K562 (cell line): ENCODE measurements at regions not wholly inside any gene's neighbourhood (a gene's known extent, or its start where the extent isn't known, plus 50 kb on each side); places are given as distances from the start of the nearest gene placed in this dataset.

ENCODE experiments used
- ATAC-seq: fragments of 200-7000 bp; cut with Tn5 transposase; 3 replicates; pipeline ENCODE4 v1.9.1; 2020; ENCODE audit warnings: moderate library complexity
- BruUV-seq: library from RNA; stranded (reverse); fragments of 400-500 nt; replicated peaks from 2 replicates; lab custom pipeline; 2021; lab: Mats Ljungman, UMichigan
- CTCF ChIA-PET: fragments of 300-600 bp; formaldehyde crosslinking; extraction: SDS; loops from one replicate; lab custom pipeline; 2021; ENCODE audit warnings: low intra/inter-chr PET ratio; lab: Yijun Ruan, JAX
- POLR2A ChIA-PET: fragments of 300-600, 350-650 bp; sonication (Branson Sonifier 250); formaldehyde crosslinking; extraction: SDS; loops from one replicate; lab custom pipeline; 2021; ENCODE audit warnings: antibody characterized with exemption, inconsistent platforms; lab: Yijun Ruan, JAX
- DNase-seq, 4 experiments: peaks; one replicate each; pipeline versions ENCODE4 v3.0.0 to v3.0.0-alpha.2; 2011 to 2018; ENCODE audit warnings: low spot score in 3 of 4, mixed read lengths in 3 of 4; ENCODE audit errors: extremely low read depth in 1 of 4
- FAIRE-seq: peaks from 2 replicates; lab custom pipeline; 2011; peaks lifted over from hg19 to GRCh38; lab: Jason Lieb, UNC
- H2AFZ ChIP-seq: 2 replicates; pipeline ENCODE4 v1.6.0; 2011; ENCODE audit warnings: low read depth, low read length, control low read depth, inconsistent platforms
- H3K27ac ChIP-seq: fragments of 200-600 bp; 3 replicates; pipeline ENCODE4 v1.8.0; 2011; ENCODE audit warnings: low read depth, mild to moderate bottlenecking, control low read depth, inconsistent platforms, low read length, moderate library complexity, mixed read lengths; ENCODE audit errors: extremely low read depth
- H3K27me3 ChIP-seq, 2 experiments: fragments of 300-600 bp in 1 of 2; 2 replicates in 1 of 2; 3 replicates in 1 of 2; pipeline versions ENCODE4 v1.6.0 to v1.8.0; 2011; ENCODE audit warnings: inconsistent platforms in 2 of 2, low read length in 2 of 2, mild to moderate bottlenecking in 1 of 2, mixed read lengths in 1 of 2, moderate library complexity in 1 of 2; ENCODE audit not compliant: control insufficient read depth in 2 of 2, insufficient read depth in 2 of 2
- H3K36me3 ChIP-seq: fragments of 300-600 bp; 3 replicates; pipeline ENCODE4 v1.8.0; 2011; ENCODE audit warnings: mild to moderate bottlenecking, low read length, inconsistent platforms; ENCODE audit not compliant: control insufficient read depth, insufficient read depth
- H3K4me1 ChIP-seq, 2 experiments: fragments of 200-600 bp in 1 of 2; replicated peaks in 1 of 2; 2 replicates in 1 of 2; 3 replicates in 1 of 2; pipeline versions ENCODE4 v1.5.1 to v1.8.0; 2011; ENCODE audit warnings: inconsistent platforms in 2 of 2, low read length in 2 of 2, mild to moderate bottlenecking in 1 of 2, mixed read lengths in 1 of 2, moderate library complexity in 1 of 2; ENCODE audit not compliant: control insufficient read depth in 2 of 2, insufficient read depth in 2 of 2
- H3K4me2 ChIP-seq: 2 replicates; pipeline ENCODE4 v1.6.1; 2011; ENCODE audit warnings: low read length, control low read depth, inconsistent platforms, mixed read lengths; ENCODE audit not compliant: insufficient read depth
- H3K4me3 ChIP-seq: fragments of 200-600 bp; sonication (generic), shearing (Covaris generic); 2 replicates; pipeline ENCODE4 v1.5.1; 2016; ENCODE audit warnings: control low read depth, inconsistent platforms
- H3K79me2 ChIP-seq: fragments of 200-600 bp; 3 replicates; pipeline ENCODE4 v1.8.0; 2011; ENCODE audit warnings: low read length, inconsistent platforms; ENCODE audit not compliant: control insufficient read depth, insufficient read depth
- H3K9ac ChIP-seq, 2 experiments: 2 replicates each; pipeline versions ENCODE4 v1.6.0 to v1.6.1; 2011; ENCODE audit warnings: low read depth in 2 of 2, low read length in 2 of 2, control low read depth in 1 of 2, inconsistent platforms in 1 of 2, mild to moderate bottlenecking in 1 of 2, mixed read lengths in 1 of 2; ENCODE audit not compliant: insufficient read depth in 1 of 2
- H3K9me1 ChIP-seq: one replicate; pipeline ENCODE4 v1.6.0; 2011; ENCODE audit warnings: inconsistent platforms, mild to moderate bottlenecking, low read length, moderate library complexity; ENCODE audit not compliant: control insufficient read depth, insufficient read depth
- H3K9me3 ChIP-seq: replicated peaks from 2 replicates; pipeline ENCODE4 v1.5.1; 2011; ENCODE audit warnings: low read depth, low read length, inconsistent platforms; ENCODE audit not compliant: control insufficient read depth, insufficient read depth
- H4K20me1 ChIP-seq: replicated peaks from 2 replicates; pipeline ENCODE4 v1.6.1; 2011; ENCODE audit warnings: low read length, inconsistent platforms, mixed read lengths; ENCODE audit not compliant: control insufficient read depth, insufficient read depth
- BDP1 ChIP-seq: IDR thresholded peaks from 3 replicates; pipeline ENCODE4 v1.6.1; 2011; ENCODE audit not compliant: insufficient read length, insufficient read depth
- BRD9 ChIP-seq: fragments of 450-650 bp; IDR thresholded peaks from 2 replicates; pipeline ENCODE4 v1.6.1; 2018; ENCODE audit warnings: low read depth; ENCODE audit not compliant: partially characterized antibody
- BRF1 ChIP-seq: IDR thresholded peaks from 3 replicates; pipeline ENCODE4 v1.6.1; 2011; ENCODE audit warnings: borderline replicate concordance, mild to moderate bottlenecking; ENCODE audit not compliant: insufficient read length; ENCODE audit errors: extremely low read depth
- CREB3L1 ChIP-seq: fragments of 450-650 bp; IDR thresholded peaks from 2 replicates; pipeline ENCODE4 v1.6.1; 2014; ENCODE audit warnings: low read depth, mild to moderate bottlenecking, moderate library complexity, borderline replicate concordance
- FOXJ2 ChIP-seq: fragments of 200-800 bp; sonication (Bioruptor generic); IDR thresholded peaks from 2 replicates; pipeline ENCODE4 v1.6.1; 2016; ENCODE audit warnings: missing genetic modification characterization, missing compliant biosample characterization
- HDAC3 ChIP-seq: fragments of 450-650 bp; IDR thresholded peaks from 2 replicates; pipeline ENCODE4 v1.6.1; 2018; ENCODE audit warnings: borderline replicate concordance, mild to moderate bottlenecking, moderate library complexity; ENCODE audit not compliant: partially characterized antibody
- MCM2 ChIP-seq: fragments of 450-650 bp; IDR thresholded peaks from 2 replicates; pipeline ENCODE4 v1.6.1; 2017; ENCODE audit warnings: low read depth, mild to moderate bottlenecking
- NCOA6 ChIP-seq: fragments of 450-650 bp; IDR thresholded peaks from 2 replicates; pipeline ENCODE4 v1.6.1; 2017; ENCODE audit warnings: mild to moderate bottlenecking
- NFIX ChIP-seq: fragments of 250-450 bp; sonication (Bioruptor Pico); IDR thresholded peaks from 2 replicates; pipeline ENCODE4 v1.4.0; 2020; ENCODE audit warnings: low read depth, mild to moderate bottlenecking, moderate library complexity
- PHTF2 ChIP-seq: fragments of 250-450 bp; sonication (Bioruptor Pico); IDR thresholded peaks from 2 replicates; pipeline ENCODE4 v1.5.0; 2021; ENCODE audit warnings: mild to moderate bottlenecking
- PML ChIP-seq: IDR thresholded peaks from 2 replicates; pipeline ENCODE4 v1.6.1; 2012; ENCODE audit warnings: low read length, inconsistent platforms
- SIRT6 ChIP-seq: IDR thresholded peaks from one replicate; pipeline ENCODE4 v1.6.1; 2012; ENCODE audit warnings: low read depth, mild to moderate bottlenecking, control low read depth, inconsistent platforms, low read length, moderate library complexity
- SMARCA5 ChIP-seq: fragments of 450-650 bp; IDR thresholded peaks from 2 replicates; pipeline ENCODE4 v1.6.1; 2016
- SMARCB1 ChIP-seq: IDR thresholded peaks from 2 replicates; pipeline ENCODE4 v1.6.1; 2011; ENCODE audit warnings: improper control_type of control experiment, low read depth; ENCODE audit not compliant: insufficient read length
- TEAD4 ChIP-seq, 2 experiments: sonication (generic) in 1 of 2; formaldehyde crosslinking in 1 of 2; IDR thresholded peaks; 2 replicates each; pipeline versions ENCODE4 v1.6.1 to v1.8.0; 2012 to 2022; ENCODE audit warnings: borderline replicate concordance in 1 of 2, inconsistent platforms in 1 of 2, low read length in 1 of 2, mild to moderate bottlenecking in 1 of 2, missing genetic modification reagents in 1 of 2
- ZC3H4 ChIP-seq: sonication (generic); formaldehyde crosslinking; IDR thresholded peaks from 2 replicates; pipeline ENCODE4 v1.9.0; 2021; ENCODE audit warnings: missing genetic modification reagents, borderline replicate concordance
- ZFP30 ChIP-seq: fragments of 250-450 bp; sonication (Bioruptor Pico); IDR thresholded peaks from 2 replicates; pipeline ENCODE4 v1.8.0; 2022; ENCODE audit warnings: moderate library complexity, mild to moderate bottlenecking, inconsistent platforms, borderline replicate concordance
- ZNF444 ChIP-seq: fragments of 250-450 bp; sonication (Bioruptor Pico); IDR thresholded peaks from 2 replicates; pipeline ENCODE4 v1.4.0; 2020; ENCODE audit warnings: mild to moderate bottlenecking, moderate library complexity
- ZNF75A ChIP-seq: fragments of 450-650 bp; formaldehyde crosslinking; IDR thresholded peaks from 2 replicates; pipeline ENCODE4 v1.4.0; 2020; ENCODE audit warnings: mild to moderate bottlenecking
- ZNF76 ChIP-seq: fragments of 250-450 bp; sonication (Bioruptor Pico); IDR thresholded peaks from 2 replicates; pipeline ENCODE4 v1.4.0; 2020; ENCODE audit warnings: mild to moderate bottlenecking, moderate library complexity, borderline replicate concordance
- ZNF764 ChIP-seq: fragments of 250-450 bp; sonication (Bioruptor Pico); IDR thresholded peaks from 2 replicates; pipeline ENCODE4 v1.4.0; 2020; ENCODE audit warnings: low read depth, mild to moderate bottlenecking, moderate library complexity
- WGBS: fragments of 100-300 bp; shearing (Covaris generic); methylation state at CpG from one replicate; pipeline ENCODE4 v1.1.6; 2016; ENCODE audit warnings: low coverage, mixed read lengths; ENCODE audit not compliant: insufficient coverage; ENCODE audit errors: missing lambda C conversion rate; 5-methylcytosine and 5-hydroxymethylcytosine counted together
- in situ Hi-C: fragments of 300-500 bp; cut with MboI; formaldehyde crosslinking; loops from 4 replicates; pipeline ENCODE4 v1.15.0; 2018; ENCODE audit warnings: inconsistent platforms, mixed read lengths
- intact Hi-C: fragments of 100-400 bp; cut with micrococcal nuclease; formaldehyde crosslinking; loops from 2 replicates; pipeline ENCODE4 v1.14.2; 2022
- TF ChIP-seq, protein P1 (sequence below): fragments of 450-650 bp; IDR thresholded peaks from 2 replicates; pipeline ENCODE4 v1.6.1; 2016; ENCODE audit warnings: low read depth, mild to moderate bottlenecking, moderate library complexity

GRCh38 chr15:45776772-45777171, 141.9 kb downstream of the SQOR start (continued):
- TF ChIP-seq ZNF444 (CRISPR knock-in tag) (no peak), FOXJ2 (tag) (no peak), HDAC3 (no peak), PHTF2 (CRISPR knock-in tag) (no peak), BRF1 (no peak)

GRCh38 chr15:45777781-45778180, 143.0 kb downstream of the SQOR start:
- in situ Hi-C loops, result no loop called here
- no peaks in the 10 kb centered on the region for H4K20me1 ChIP-seq
- intact Hi-C loops, result no loop called here
- H3K4me2 ChIP-seq, result no peak overlapping the region
- no peaks in the 10 kb centered on the region for H3K79me2 ChIP-seq
- no peak for ATAC-seq
- no peak for FAIRE-seq
- H3K4me3 ChIP-seq, result no peak overlapping the region
- CTCF ChIA-PET, result no interaction called here
- WGBS, result 2% methylated on average over 4 of the region's 4 CpGs
- no peaks in the 10 kb centered on the region for H3K36me3 ChIP-seq
- H3K27me3 ChIP-seq, result no peaks in the 10 kb centered on the region
- H3K9ac ChIP-seq, result no peak overlapping the region
- TF ChIP-seq TEAD4 (IDR thresholded peaks at IDR 0.05; ENCODE audit: low read length) (no peak), TEAD4 (CRISPR knock-in tag; IDR thresholded peaks at IDR 0.05; ENCODE audit: borderline replicate concordance) (no peak), SMARCB1 (no peak), NFIX (CRISPR knock-in tag) (no peak), BRD9 (no peak), ZNF764 (CRISPR knock-in tag) (no peak), MCM2 (no peak), ZNF75A (CRISPR knock-in tag) (no peak), ZFP30 (CRISPR knock-in tag) (no peak), ZC3H4 (CRISPR knock-in tag) (no peak), NCOA6 (no peak), ZNF76 (CRISPR knock-in tag) (no peak), SIRT6 (no peak), CREB3L1 (no peak), PML (no peak), BDP1 (no peak), SMARCA5 (no peak)
- TF ChIP-seq, protein P1, sequence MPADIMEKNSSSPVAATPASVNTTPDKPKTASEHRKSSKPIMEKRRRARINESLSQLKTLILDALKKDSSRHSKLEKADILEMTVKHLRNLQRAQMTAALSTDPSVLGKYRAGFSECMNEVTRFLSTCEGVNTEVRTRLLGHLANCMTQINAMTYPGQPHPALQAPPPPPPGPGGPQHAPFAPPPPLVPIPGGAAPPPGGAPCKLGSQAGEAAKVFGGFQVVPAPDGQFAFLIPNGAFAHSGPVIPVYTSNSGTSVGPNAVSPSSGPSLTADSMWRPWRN, result no peak
- TF ChIP-seq, all 486 proteins: peak for 0
- POLR2A ChIA-PET, result no interaction called here
- Histone ChIP-seq H3K9me1 (no peaks in the 10 kb centered on the region), H3K9me3 (no peaks in the 10 kb centered on the region), H2AFZ (no peak overlapping the region), H3K4me1 (no peaks in the 10 kb centered on the region), H3K27ac (no peak overlapping the region)
- no peak for DNase-seq
- BruUV-seq, result no TSS peak
